ENCODE measurements at regions not wholly inside any gene's neighbourhood (a gene's known extent, or its start where the extent isn't known, plus 50 kb on each side); places are given as distances from the start of the nearest gene placed in this dataset.

GRCh38 chr2:192741889-192742288 is 547.2 kb upstream of the TMEFF2 start:
- no peak for TF ChIP-seq MAFK (IDR thresholded peaks at IDR 0.05; ENCODE audit: partially characterized antibody)
- no peak for TF ChIP-seq FOSL2 (IDR thresholded peaks at IDR 0.05)
- no peak for TF ChIP-seq FOSL2 (CRISPR knock-in tag; IDR thresholded peaks at IDR 0.05)
- TF ChIP-seq BHLHE40 (IDR thresholded peaks at IDR 0.05; ENCODE audit: low read depth, low read length): no peak
- TF ChIP-seq EP300 (IDR thresholded peaks at IDR 0.05): no peak
- no peak for TF ChIP-seq POLR2A (IDR thresholded peaks at IDR 0.05; ENCODE audit: low read length)
- TF ChIP-seq CTCF (IDR thresholded peaks at IDR 0.05): peak; percentile 20; the same call in 1 of the 3 replicates
- TF ChIP-seq CHD2 (IDR thresholded peaks at IDR 0.05; ENCODE audit: low read length, partially characterized antibody): no peak
